DMS 273 (cell line): ENCODE measurements at regions not wholly inside any gene's neighbourhood (a gene's known extent, or its start where the extent isn't known, plus 50 kb on each side); places are given as distances from the start of the nearest gene placed in this dataset.

Experiments
- DNase-seq: peaks from one replicate; lab custom pipeline; 2025; ENCODE audit not compliant: unreplicated experiment; lab: John Stamatoyannopoulos, UW

GRCh38 chr11:32531528-32531927 lies 52.1 kb upstream of the EIF3M start:
- no peak for DNase-seq

DNA sequence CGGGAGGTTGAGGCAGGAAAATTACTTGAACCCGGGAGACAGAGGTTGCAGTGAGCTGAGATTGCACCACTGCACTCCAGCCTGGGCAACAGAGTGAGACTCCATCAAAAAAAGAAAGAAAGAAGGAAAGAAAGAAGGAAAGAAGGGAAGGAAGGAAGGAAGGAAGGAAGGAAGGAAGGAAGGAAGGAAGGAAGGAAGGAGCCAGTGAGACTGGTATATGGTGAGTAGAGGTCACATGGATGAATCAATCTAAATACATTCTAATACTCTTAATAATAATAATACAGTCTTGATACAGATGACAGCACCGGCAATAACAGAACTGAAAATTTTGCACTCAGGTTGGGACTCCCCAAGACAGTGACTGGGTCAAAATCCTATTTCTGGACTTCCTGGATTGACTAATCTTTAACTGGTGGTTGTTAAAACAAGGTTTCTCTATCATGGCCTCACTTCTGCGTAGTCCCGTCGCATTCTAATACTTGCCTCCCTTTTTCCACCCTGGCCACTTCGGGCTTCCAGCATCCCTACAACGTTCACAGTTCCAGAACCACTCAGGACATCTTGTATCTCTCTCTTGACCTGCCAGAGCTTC lies 53.5 kb upstream of the EIF3M start:
- no peak for DNase-seq

GRCh38 chr11:32527261-32528175 lies 56.1 kb upstream of the EIF3M start:
- no peak for DNase-seq

GRCh38 chr11:32526760-32527159 lies 56.9 kb upstream of the EIF3M start:
- no peak for DNase-seq

DNA sequence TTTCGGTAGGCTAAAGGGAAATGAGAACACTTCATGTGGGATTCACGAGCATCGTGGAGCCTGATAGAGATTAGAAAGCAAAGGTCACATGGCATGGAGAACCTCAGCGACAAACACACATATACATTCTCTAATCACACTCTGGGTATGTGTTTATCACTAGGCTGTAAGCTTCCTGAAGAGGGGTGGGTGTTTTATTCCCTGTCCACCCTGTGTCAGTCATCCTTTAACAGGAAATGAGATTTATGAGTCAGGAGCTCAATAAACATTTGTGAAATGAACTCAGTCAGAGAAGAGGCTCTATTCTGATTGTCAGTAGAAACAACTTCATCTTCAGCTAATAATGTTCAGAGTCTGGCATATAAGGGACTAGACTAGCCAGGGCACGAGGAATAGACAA lies 71.7 kb upstream of the EIF3M start:
- DNase-seq = no peak

DNA sequence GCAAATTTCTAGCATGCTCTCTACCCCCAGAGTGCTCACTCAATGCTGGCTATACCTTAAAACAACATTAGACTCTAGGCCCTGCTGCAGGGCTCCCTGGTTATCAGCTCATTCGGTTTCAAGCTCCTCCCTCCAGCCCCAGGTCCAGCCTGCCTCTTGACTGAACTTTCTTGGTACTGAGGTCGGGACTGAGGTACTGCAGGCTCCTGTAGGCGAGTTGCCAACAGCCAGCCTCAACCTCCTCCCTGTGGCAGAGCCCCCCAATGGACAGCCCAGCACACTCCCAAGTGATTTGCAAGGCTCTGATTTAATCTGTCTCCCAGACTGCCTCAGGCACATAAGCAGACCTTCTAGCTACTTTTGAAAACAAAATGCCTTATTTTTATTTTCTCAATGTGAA lies 73.6 kb upstream of the EIF3M start:
- DNase-seq = no peak

DNA sequence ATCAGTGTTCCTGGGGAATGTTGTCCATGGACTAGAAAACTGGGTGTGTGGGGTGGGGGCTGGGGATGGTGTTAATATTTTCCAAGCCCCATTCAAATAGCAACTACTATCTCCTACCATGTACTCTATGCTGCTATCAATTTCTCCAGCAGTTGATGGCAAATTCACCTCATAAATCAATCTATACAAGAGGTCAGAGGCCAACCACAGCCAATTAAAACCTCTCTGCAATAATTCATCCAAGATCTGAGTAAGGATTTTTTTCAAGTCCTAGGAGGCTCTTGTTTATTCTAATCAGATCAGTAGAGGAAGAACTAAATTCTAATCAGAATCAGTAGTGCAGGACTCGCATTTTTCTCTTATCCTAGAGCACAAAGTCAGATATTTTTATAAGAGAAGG lies 73.4 kb upstream of the WT1 start:
- no peak for DNase-seq

DNA sequence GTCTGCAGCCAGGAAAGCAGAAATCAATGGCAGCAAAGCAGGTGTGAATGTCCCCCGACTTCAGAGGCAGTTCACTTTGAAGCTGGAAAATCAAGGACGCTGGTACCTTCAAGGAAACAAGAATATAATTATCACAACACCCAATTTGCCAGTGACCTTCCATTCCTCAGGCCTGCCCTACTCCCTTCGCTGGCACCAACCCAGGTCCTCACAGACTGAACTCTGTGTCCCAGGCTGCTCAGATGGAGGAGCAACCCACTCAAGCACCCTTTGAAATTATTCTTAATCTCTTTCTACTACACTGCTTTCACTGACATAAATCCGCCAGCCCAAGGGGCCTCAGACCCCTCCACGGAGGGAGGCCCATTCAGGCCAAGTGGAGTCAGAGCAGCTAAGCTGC lies 64.7 kb upstream of the WT1 start:
- no peak for DNase-seq

- no peak for DNase-seq
Measured at GRCh38 chr11:32497951-32498350, 62.6 kb upstream of the WT1 start.

GRCh38 chr11:32494629-32495028 lies 59.3 kb upstream of the WT1 start:
- no peak for DNase-seq

- DNase-seq = peak; percentile 5
Measured at GRCh38 chr11:32489464-32489863, 54.1 kb upstream of the WT1 start.

DNA sequence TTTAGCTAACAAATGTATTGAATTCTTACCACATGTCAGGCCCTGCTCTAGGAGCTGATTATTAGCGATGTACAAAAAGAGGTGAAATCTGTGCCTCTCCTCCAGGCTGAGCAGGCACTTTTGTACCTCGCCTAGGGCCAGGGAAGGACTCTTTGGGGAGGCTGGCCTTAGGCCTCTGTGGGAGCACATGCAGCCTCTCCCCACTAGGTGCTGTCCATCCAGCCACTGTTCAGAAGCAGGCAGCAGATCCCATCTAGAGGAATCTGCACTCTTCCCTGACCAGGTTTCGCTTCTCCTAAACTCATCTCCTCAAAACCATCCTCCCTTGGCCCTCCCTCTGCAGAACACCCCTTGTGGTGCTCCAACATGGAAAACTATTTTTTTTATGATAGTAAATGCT lies 51.9 kb upstream of the WT1 start:
- peak; percentile 25 for DNase-seq

- DNase-seq = no peak
Measured at GRCh38 chr11:32485733-32486132, 50.4 kb upstream of the WT1 start.
